Tibial nerve (tissue), 4 donors: ENCODE measurements at regions not wholly inside any gene's neighbourhood (a gene's known extent, or its start where the extent isn't known, plus 50 kb on each side); places are given as distances from the start of the nearest gene placed in this dataset.

ENCODE experiments used
- DNase-seq, 2 donors: peaks; one replicate each; pipeline ENCODE4 v3.0.0-alpha.2; 2019; ENCODE audit warnings: low spot score in 2 of 2
- H3K27ac ChIP-seq, 4 donors: fragments of 200-600 bp; sonication (generic) in 3 of 4; one replicate each; pipeline ENCODE4 v1.5.1; 2017 to 2019; ENCODE audit warnings: mild to moderate bottlenecking in 1 of 4
- H3K27me3 ChIP-seq, 2 donors: fragments of 200-600 bp; sonication (generic) in 1 of 2; one replicate each; pipeline versions ENCODE4 v1.5.1 to v1.6.0; 2017 to 2019
- H3K36me3 ChIP-seq, 3 donors: fragments of 200-600 bp; sonication (generic); one replicate each; pipeline ENCODE4 v1.5.1; 2018 to 2019
- H3K4me1 ChIP-seq, 4 donors: fragments of 200-600 bp; sonication (generic) in 3 of 4; one replicate each; pipeline ENCODE4 v1.5.1; 2017 to 2019
- H3K4me3 ChIP-seq, 4 donors: fragments of 200-600 bp; sonication (generic) in 3 of 4; one replicate each; pipeline ENCODE4 v1.5.1; 2017 to 2019; ENCODE audit warnings: mild to moderate bottlenecking in 1 of 4, moderate library complexity in 1 of 4
- H3K9me3 ChIP-seq, 4 donors: fragments of 200-600 bp; sonication (generic) in 3 of 4; one replicate each; pipeline ENCODE4 v1.5.1; 2017 to 2019
- EP300 ChIP-seq, 2 donors: sonication (generic); formaldehyde crosslinking; IDR thresholded peaks; one replicate each; pipeline ENCODE4 v1.6.1; 2017; ENCODE audit warnings: antibody characterized with exemption in 2 of 2, mild to moderate bottlenecking in 1 of 2
- POLR2A ChIP-seq, 2 donors: fragments of 450-650 bp; IDR thresholded peaks; one replicate each; pipeline ENCODE4 v1.6.1; 2017; ENCODE audit warnings: antibody characterized with exemption in 2 of 2, mild to moderate bottlenecking in 2 of 2, moderate library complexity in 2 of 2
- WGBS, 2 donors: methylation state at CpG; one replicate each; pipeline ENCODE4 v1.1.5; 2018; 5-methylcytosine and 5-hydroxymethylcytosine counted together
- TF ChIP-seq, protein P1 (sequence below), 5 experiments: fragments of 200-600 bp in 3 of 5; fragments of 450-650 bp in 2 of 5; sonication (generic) in 3 of 5; IDR thresholded peaks; one replicate each; pipeline ENCODE4 v1.5.1; 2016 to 2019; ENCODE audit warnings: antibody characterized with exemption in 5 of 5, mild to moderate bottlenecking in 3 of 5, moderate library complexity in 2 of 5

DNA sequence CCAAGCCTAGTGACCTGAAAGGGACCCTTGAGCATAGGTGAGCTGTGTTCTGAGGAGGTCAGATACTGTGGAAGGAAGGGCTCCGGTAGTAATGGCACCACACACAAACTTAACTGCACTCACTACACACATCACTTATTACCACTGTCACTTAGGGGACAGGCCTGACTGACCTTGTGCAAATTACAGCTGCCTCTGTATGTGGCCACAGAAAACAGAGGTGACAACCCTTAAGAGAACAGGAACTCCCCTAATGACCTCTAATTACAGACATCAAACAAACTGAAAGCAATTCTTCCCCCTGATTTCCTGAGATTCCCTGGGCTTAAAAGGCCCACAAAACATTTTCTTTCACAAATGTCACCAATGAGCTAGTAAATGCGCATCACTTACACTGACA, 360.6 kb downstream of the RND3 start:
- H3K36me3 ChIP-seq, result no peaks in the 10 kb centered on the region
- TF ChIP-seq, protein P1, sequence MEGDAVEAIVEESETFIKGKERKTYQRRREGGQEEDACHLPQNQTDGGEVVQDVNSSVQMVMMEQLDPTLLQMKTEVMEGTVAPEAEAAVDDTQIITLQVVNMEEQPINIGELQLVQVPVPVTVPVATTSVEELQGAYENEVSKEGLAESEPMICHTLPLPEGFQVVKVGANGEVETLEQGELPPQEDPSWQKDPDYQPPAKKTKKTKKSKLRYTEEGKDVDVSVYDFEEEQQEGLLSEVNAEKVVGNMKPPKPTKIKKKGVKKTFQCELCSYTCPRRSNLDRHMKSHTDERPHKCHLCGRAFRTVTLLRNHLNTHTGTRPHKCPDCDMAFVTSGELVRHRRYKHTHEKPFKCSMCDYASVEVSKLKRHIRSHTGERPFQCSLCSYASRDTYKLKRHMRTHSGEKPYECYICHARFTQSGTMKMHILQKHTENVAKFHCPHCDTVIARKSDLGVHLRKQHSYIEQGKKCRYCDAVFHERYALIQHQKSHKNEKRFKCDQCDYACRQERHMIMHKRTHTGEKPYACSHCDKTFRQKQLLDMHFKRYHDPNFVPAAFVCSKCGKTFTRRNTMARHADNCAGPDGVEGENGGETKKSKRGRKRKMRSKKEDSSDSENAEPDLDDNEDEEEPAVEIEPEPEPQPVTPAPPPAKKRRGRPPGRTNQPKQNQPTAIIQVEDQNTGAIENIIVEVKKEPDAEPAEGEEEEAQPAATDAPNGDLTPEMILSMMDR (IDR thresholded peaks at IDR 0.05), result no peak
- H3K4me3 ChIP-seq, result no peak overlapping the region
- H3K27me3 ChIP-seq, result no peaks in the 10 kb centered on the region
- peaks cover 0 to 5% (median 0%) of the 10 kb centered on the region in 4 donors for H3K4me1 ChIP-seq
- DNase-seq, result no peak
- 74 to 78% methylated on average over 2 of the region's 2 CpGs for WGBS, 2 donors
- no peak overlapping the region for H3K27ac ChIP-seq
- no peaks in the 10 kb centered on the region for H3K9me3 ChIP-seq

DNA sequence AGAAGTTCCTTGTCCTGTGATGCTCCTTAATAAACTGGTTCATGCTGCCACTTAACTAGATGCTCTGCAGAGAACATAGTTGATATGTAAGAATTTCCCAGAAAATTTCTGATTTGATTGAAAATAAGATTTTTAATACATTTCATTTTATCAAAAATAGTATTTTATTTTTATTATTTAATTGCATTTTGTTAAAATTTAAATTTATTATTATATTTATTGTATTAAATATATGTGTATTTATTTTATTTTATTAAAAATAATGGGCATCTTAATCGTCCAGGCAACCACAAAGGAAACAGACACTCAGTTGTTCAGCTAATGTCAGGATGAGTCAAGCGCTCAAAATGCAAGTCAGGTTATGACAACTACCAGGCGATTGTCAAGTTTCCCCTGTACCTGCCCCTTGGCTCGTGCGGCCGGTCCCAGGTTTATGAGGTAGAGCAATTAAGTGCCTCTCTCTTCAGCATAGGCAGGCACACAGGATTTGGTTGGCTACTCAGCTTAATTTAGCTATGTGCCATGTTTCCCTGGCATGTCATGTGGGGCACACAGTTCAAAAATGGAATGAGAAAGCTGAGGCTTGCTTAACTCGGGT, 361.2 kb downstream of the RND3 start:
- TF ChIP-seq, protein P1 (IDR thresholded peaks at IDR 0.05), result no peak
- TF ChIP-seq POLR2A (IDR thresholded peaks at IDR 0.05), result no peak
- TF ChIP-seq EP300 (IDR thresholded peaks at IDR 0.05), result no peak
- H3K9me3 ChIP-seq, result no peaks in the 10 kb centered on the region
- peaks cover 0 to 5% (median 0%) of the 10 kb centered on the region in 4 donors for H3K4me1 ChIP-seq
- DNase-seq, result no peak
- no peaks in the 10 kb centered on the region for H3K36me3 ChIP-seq
- no peak overlapping the region for H3K27ac ChIP-seq
- H3K27me3 ChIP-seq, result no peaks in the 10 kb centered on the region
- WGBS, 2 donors, result 77 to 90% methylated on average over 7 of the region's 7 CpGs
- H3K4me3 ChIP-seq, result no peak overlapping the region

DNA sequence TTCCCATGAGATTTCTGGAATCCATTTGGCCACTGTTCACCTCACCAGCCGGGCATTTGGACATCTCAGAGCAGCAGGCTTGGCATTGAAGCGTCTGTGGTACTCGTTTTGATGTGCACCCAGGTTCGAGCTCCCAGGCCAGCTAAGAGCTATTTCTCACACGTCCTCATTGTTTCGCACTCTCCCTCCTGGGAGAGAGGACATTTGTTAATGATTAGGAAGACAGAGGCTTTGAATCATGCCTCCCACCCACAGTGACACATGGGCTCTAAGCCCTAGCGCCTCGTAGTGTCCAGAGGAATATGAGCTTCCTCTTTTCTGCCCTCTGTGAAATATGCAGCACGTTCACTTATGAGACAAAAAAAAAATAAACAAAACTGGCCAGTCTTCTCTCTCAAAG, 361.8 kb downstream of the RND3 start:
- no peaks in the 10 kb centered on the region for H3K27me3 ChIP-seq
- H3K36me3 ChIP-seq, result no peaks in the 10 kb centered on the region
- no peak for DNase-seq
- H3K4me3 ChIP-seq, result no peak overlapping the region
- H3K9me3 ChIP-seq, result no peaks in the 10 kb centered on the region
- TF ChIP-seq EP300 (IDR thresholded peaks at IDR 0.05) (no peak), POLR2A (IDR thresholded peaks at IDR 0.05) (no peak)
- TF ChIP-seq, protein P1 (IDR thresholded peaks at IDR 0.05), result no peak
- H3K4me1 ChIP-seq, result peaks cover 0 to 5% (median 0%) of the 10 kb centered on the region in 4 donors
- no peak overlapping the region for H3K27ac ChIP-seq
- WGBS, 2 donors, result 49 to 57% methylated on average over 9 of the region's 9 CpGs

DNA sequence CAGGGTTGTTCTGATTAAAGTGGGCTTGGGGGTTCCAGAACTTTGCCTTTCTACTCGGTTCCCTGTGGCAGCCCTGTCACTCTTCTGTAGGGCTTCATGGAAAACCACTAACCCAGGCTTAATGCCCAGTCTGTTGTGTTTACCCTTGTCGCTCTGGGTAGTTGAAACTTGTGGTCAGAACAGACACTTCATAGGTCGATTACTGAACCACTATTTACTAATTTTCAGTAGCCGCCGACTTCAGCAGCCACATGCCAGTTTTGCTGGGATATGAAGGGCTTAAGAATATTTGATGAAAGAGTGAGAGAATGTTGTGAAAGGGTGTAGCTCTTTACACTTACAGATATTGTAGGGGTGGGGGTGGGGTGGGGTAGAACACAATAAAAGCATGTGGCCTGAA, 362.3 kb downstream of the RND3 start:
- Histone ChIP-seq H3K27ac (no peak overlapping the region), H3K36me3 (no peaks in the 10 kb centered on the region), H3K4me3 (no peak overlapping the region), H3K9me3 (no peaks in the 10 kb centered on the region), H3K4me1 (peaks cover 0 to 5% (median 0%) of the 10 kb centered on the region in 4 donors), H3K27me3 (no peaks in the 10 kb centered on the region)
- DNase-seq, result no peak
- WGBS, 2 donors, result 89 to 92% methylated on average over 5 of the region's 5 CpGs
- no peak for TF ChIP-seq EP300 (IDR thresholded peaks at IDR 0.05)
- TF ChIP-seq POLR2A (IDR thresholded peaks at IDR 0.05), result no peak
- TF ChIP-seq, protein P1 (IDR thresholded peaks at IDR 0.05), result no peak

DNA sequence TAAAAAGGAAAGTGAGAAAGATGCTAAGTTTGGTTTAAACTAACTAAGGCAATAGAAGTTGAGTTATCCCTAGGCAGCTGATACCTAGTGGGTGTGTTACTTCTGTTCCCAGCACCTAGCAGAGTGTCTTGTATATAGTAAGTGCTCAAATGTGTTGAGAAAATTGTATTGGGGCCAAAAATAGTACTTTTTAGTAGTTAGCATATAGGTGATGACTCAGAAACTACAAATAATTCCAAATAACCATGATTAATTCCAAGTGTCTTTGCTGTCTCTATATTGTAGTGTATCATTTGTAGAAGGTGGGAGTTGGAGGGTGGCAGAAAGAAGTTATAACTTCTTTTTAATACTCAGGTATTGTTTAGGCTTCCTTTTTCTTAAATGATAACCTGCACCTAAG, 362.7 kb downstream of the RND3 start:
- no peaks in the 10 kb centered on the region for H3K9me3 ChIP-seq
- DNase-seq, result no peak
- TF ChIP-seq POLR2A (IDR thresholded peaks at IDR 0.05), result no peak
- TF ChIP-seq EP300 (IDR thresholded peaks at IDR 0.05), result no peak
- TF ChIP-seq, protein P1 (IDR thresholded peaks at IDR 0.05), result no peak

More for the DNA sequence above, 362.7 kb downstream of the RND3 start:
- H3K27ac ChIP-seq, result no peak overlapping the region
- no peak overlapping the region for H3K4me3 ChIP-seq
- no peaks in the 10 kb centered on the region for H3K27me3 ChIP-seq
- peaks cover 0 to 5% (median 0%) of the 10 kb centered on the region in 4 donors for H3K4me1 ChIP-seq
- no peaks in the 10 kb centered on the region for H3K36me3 ChIP-seq
